ENCODE measurements at regions not wholly inside any gene's neighbourhood (a gene's known extent, or its start where the extent isn't known, plus 50 kb on each side); places are given as distances from the start of the nearest gene placed in this dataset.

DNA sequence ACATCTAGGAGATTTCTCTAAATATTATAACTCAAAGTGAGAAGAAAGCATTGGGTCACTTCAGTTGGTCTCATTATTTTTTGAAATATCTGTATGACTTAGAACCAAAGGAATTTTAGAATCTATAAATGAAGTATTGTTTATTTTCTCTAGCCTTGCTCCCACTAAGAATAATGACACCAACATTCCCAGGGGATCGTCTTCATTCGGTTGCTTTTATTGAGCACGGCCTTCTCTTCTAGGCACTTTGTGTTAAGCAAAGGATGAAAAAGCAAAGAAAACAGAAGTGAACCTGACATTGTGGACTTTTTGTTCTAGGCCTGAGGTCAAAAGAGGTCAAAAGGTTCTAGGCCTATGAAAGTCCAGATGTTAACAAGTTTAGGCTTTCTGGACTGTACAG lies 231.9 kb downstream of the GALR1 start:
- H3K9me3 ChIP-seq (ENCODE audit: control insufficient read depth, low read length, poor library complexity, severe bottlenecking), result no peaks in the 10 kb centered on the region
- H3K27me3 Mint-ChIP-seq, result peaks cover 28% of the 10 kb centered on the region
- DNase-seq (no peak), ATAC-seq (no peak)
- H3K4me3 Mint-ChIP-seq, result no peak overlapping the region
- peaks cover 2% of the 10 kb centered on the region for H3K4me1 Mint-ChIP-seq
- no peak overlapping the region for H3K27ac Mint-ChIP-seq
- H3K36me3 Mint-ChIP-seq (ENCODE audit: low read depth), result no peaks in the 10 kb centered on the region

DNA sequence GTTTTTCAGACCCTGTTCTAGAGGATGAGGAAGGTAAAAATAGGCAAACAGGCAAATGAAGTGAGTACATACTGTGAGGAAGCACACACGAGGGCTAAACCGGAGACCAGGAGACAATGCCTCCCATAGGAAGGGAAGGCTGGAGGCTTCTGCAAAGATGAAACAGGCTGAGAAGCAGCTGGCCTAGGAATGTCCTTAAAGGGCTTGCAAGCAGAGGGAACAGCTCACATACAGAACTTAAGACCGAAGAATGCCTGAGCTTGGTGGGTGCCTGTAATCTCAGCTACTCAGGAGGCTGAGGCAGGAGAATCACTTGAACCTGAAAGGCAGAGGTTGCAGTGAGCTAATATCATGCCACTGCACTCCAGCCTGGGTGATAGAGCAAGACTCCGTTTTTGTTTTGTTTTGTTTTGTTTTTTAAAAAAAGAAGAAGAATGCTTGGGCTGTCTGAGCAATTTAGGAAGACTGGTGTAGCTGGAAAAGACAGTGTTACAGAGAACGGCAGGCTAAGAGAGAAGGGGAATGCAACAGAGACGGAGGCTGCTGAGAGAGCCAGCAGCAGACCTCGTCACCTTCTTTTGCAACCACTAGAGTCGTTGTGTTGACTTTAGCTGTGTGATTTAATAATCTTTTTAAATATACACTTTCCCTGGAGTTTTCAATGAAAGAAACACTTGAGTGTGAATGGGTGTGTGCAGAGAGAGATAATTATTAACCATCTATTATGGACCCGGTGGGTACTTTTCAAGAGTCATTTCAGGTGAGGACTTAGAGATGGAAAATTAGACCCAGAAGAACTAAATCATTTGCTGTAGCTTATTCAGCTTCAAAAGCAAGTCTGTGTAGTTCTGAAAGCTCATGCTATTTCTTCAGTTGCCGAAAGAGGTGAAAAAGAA lies 232.8 kb downstream of the GALR1 start:
- no peak overlapping the region for H3K27ac Mint-ChIP-seq
- DNase-seq (no peak), ATAC-seq (no peak)
- H3K27me3 Mint-ChIP-seq, result peaks cover 28% of the 10 kb centered on the region
- H3K4me1 Mint-ChIP-seq, result peaks cover 2% of the 10 kb centered on the region
- H3K9me3 ChIP-seq (ENCODE audit: control insufficient read depth, low read length, poor library complexity, severe bottlenecking), result no peaks in the 10 kb centered on the region
- H3K36me3 Mint-ChIP-seq (ENCODE audit: low read depth), result no peaks in the 10 kb centered on the region
- H3K4me3 Mint-ChIP-seq, result no peak overlapping the region

- no peak for ATAC-seq
- H3K36me3 Mint-ChIP-seq (ENCODE audit: low read depth), result no peaks in the 10 kb centered on the region
- no peak overlapping the region for H3K4me3 Mint-ChIP-seq
These were observed 237.3 kb downstream of the GALR1 start for GRCh38 chr18:77486985-77487384.

GRCh38 chr18:77487951-77488740 lies 238.5 kb downstream of the GALR1 start:
- Mint-ChIP-seq H3K4me3 (no peak overlapping the region), H3K27ac (no peak overlapping the region), H3K4me1 (peaks cover 2% of the 10 kb centered on the region), H3K36me3 (ENCODE audit: low read depth) (no peaks in the 10 kb centered on the region), H3K27me3 (peaks cover 51% of the 10 kb centered on the region)
- ATAC-seq (no peak), DNase-seq (no peak)
- H3K9me3 ChIP-seq (ENCODE audit: control insufficient read depth, low read length, poor library complexity, severe bottlenecking), result no peaks in the 10 kb centered on the region

More at GRCh38 chr18:77486985-77487384, 237.3 kb downstream of the GALR1 start:
- H3K9me3 ChIP-seq (ENCODE audit: control insufficient read depth, low read length, poor library complexity, severe bottlenecking), result no peaks in the 10 kb centered on the region
- Mint-ChIP-seq H3K27me3 (peaks cover 47% of the 10 kb centered on the region), H3K27ac (no peak overlapping the region), H3K4me1 (peaks cover 5% of the 10 kb centered on the region)
- DNase-seq, result no peak

GRCh38 chr18:77495079-77495478 lies 245.4 kb downstream of the GALR1 start:
- Mint-ChIP-seq H3K27me3 (peaks cover 30% of the 10 kb centered on the region), H3K4me1 (no peaks in the 10 kb centered on the region), H3K27ac (no peak overlapping the region), H3K36me3 (ENCODE audit: low read depth) (no peaks in the 10 kb centered on the region), H3K4me3 (no peak overlapping the region)
- ATAC-seq, result no peak
- no peak for DNase-seq
- no peaks in the 10 kb centered on the region for H3K9me3 ChIP-seq (ENCODE audit: control insufficient read depth, low read length, poor library complexity, severe bottlenecking)

DNA sequence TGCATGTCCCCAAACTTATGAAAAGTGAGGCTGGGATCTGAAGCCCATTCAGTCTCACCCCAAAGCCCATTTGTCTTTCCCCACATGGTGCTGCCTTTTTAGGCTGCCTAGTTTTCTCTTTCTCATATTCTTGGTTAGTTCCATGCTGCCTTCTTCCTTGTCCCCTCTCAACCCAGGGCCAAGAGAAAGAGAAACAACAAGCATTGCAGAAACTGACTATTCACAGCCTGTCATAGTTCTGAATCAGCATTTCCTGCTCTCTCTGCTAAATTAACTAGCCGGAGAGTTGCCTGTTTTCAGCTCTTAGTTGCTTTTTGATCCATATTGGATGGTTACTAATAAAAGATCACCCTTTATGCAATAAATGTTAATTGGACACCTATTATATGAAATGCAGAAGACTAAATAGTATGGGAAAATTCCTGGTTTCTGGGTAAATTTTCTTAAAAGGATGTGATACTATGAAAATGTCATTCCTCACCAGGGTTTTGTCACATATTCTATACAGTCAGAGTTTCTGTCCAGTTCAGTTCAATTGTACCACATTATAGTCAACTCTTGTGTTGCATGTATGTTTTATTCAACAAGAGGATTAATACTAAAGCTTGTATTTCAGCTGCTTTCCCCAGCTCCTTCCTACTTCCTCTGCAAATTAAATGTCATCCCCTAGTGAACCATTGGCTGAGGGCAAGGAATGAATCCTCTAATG lies 246.5 kb downstream of the GALR1 start:
- H3K4me1 Mint-ChIP-seq, result no peaks in the 10 kb centered on the region
- peaks cover 28% of the 10 kb centered on the region for H3K27me3 Mint-ChIP-seq

DNA sequence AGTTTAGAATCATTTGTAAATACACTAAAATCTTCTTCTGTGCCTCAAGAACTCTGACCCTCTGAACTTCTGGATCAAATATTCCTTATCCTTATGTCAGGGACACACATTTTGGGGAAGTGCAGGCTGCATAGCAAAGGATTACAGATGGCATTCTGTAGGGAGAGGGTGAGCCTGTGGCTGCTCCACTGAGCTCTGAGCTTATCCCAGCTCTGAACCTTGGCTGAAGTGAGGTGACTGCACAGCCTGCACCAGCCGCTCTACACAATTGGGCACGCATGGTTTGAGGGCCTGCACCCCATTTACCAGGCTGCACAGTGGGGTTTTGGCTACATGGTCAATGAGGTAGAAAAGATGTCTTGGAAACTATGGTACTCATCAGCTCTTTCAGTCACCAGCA lies 251.6 kb downstream of the GALR1 start:
- H3K27ac Mint-ChIP-seq, result no peak overlapping the region
- DNase-seq (no peak), ATAC-seq (no peak)
- no peaks in the 10 kb centered on the region for H3K36me3 Mint-ChIP-seq (ENCODE audit: low read depth)
- H3K27me3 Mint-ChIP-seq, result peaks cover 4% of the 10 kb centered on the region
- H3K9me3 ChIP-seq (ENCODE audit: control insufficient read depth, low read length, poor library complexity, severe bottlenecking), result no peaks in the 10 kb centered on the region
- H3K4me1 Mint-ChIP-seq, result no peaks in the 10 kb centered on the region
- H3K4me3 Mint-ChIP-seq, result no peak overlapping the region

More for the DNA sequence above, 246.5 kb downstream of the GALR1 start:
- H3K9me3 ChIP-seq (ENCODE audit: control insufficient read depth, low read length, poor library complexity, severe bottlenecking), result no peaks in the 10 kb centered on the region
- H3K36me3 Mint-ChIP-seq (ENCODE audit: low read depth), result no peaks in the 10 kb centered on the region
- H3K4me3 Mint-ChIP-seq, result no peak overlapping the region
- no peak overlapping the region for H3K27ac Mint-ChIP-seq
- DNase-seq (no peak), ATAC-seq (no peak)

DNA sequence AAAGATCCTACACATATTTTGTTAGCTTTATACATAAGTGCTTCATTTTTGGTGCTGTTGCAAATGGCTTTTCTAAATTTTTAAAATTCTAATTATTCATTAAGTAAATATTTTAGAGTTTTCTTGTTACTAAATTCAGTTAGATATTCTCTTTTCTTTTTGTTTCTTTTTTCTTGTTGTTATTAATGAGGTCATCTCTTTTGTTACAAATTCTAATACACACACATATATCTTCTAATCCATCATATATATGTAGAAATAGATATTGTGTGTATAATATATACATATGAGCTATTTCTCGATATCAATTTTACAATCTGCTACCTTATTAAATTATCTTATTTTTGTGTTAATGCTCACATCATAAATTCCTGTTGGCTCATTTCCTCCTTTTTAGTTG lies 255.9 kb downstream of the GALR1 start:
- no peaks in the 10 kb centered on the region for H3K4me1 Mint-ChIP-seq
- DNase-seq (no peak), ATAC-seq (no peak)
- H3K27ac Mint-ChIP-seq, result no peak overlapping the region
- no peaks in the 10 kb centered on the region for H3K27me3 Mint-ChIP-seq
- peak overlapping the region; percentile 45 for H3K4me3 Mint-ChIP-seq
- no peaks in the 10 kb centered on the region for H3K9me3 ChIP-seq (ENCODE audit: control insufficient read depth, low read length, poor library complexity, severe bottlenecking)
- H3K36me3 Mint-ChIP-seq (ENCODE audit: low read depth), result no peaks in the 10 kb centered on the region

- no peaks in the 10 kb centered on the region for H3K27me3 Mint-ChIP-seq
- no peak for ATAC-seq
- no peak overlapping the region for H3K27ac Mint-ChIP-seq
- no peaks in the 10 kb centered on the region for H3K4me1 Mint-ChIP-seq
- no peaks in the 10 kb centered on the region for H3K36me3 Mint-ChIP-seq (ENCODE audit: low read depth)
- no peak for DNase-seq
- H3K4me3 Mint-ChIP-seq, result no peak overlapping the region
- H3K9me3 ChIP-seq (ENCODE audit: control insufficient read depth, low read length, poor library complexity, severe bottlenecking), result no peaks in the 10 kb centered on the region
These were observed 262.5 kb downstream of the GALR1 start for GRCh38 chr18:77512152-77512551.

DNA sequence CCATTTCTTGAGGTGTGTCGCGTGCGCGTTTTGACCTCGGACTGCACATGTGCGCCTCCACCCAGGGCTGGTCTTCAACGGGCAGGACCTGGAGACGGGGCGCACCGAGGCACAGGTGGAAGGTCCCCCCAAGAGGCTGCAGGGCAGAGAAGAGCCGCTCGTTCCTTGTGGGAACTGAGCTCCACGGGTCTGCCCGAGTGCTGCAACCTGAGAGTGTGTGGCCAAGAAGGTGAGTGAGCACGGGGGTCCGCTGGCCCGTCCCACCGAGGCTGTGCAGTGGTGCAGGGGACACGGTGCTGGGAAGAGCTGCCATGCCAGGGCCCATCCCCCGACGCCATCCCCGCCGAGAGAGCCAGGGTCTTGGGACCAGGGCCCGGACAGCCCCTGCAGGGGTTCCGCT lies 268.3 kb downstream of the GALR1 start:
- DNase-seq (no peak), ATAC-seq (no peak)
- Mint-ChIP-seq H3K36me3 (ENCODE audit: low read depth) (no peaks in the 10 kb centered on the region), H3K27me3 (no peaks in the 10 kb centered on the region), H3K4me3 (no peak overlapping the region), H3K4me1 (no peaks in the 10 kb centered on the region), H3K27ac (no peak overlapping the region)
- no peaks in the 10 kb centered on the region for H3K9me3 ChIP-seq (ENCODE audit: control insufficient read depth, low read length, poor library complexity, severe bottlenecking)

GRCh38 chr18:77520767-77521166 lies 271.1 kb downstream of the GALR1 start:
- no peaks in the 10 kb centered on the region for H3K4me1 Mint-ChIP-seq
- H3K27ac Mint-ChIP-seq, result no peak overlapping the region
- no peak for ATAC-seq
- no peaks in the 10 kb centered on the region for H3K9me3 ChIP-seq (ENCODE audit: control insufficient read depth, low read length, poor library complexity, severe bottlenecking)
- no peaks in the 10 kb centered on the region for H3K36me3 Mint-ChIP-seq (ENCODE audit: low read depth)
- no peak overlapping the region for H3K4me3 Mint-ChIP-seq
- no peaks in the 10 kb centered on the region for H3K27me3 Mint-ChIP-seq
- no peak for DNase-seq

GRCh38 chr18:77522051-77522675 lies 272.5 kb downstream of the GALR1 start:
- no peaks in the 10 kb centered on the region for H3K27me3 Mint-ChIP-seq
- no peaks in the 10 kb centered on the region for H3K36me3 Mint-ChIP-seq (ENCODE audit: low read depth)
- DNase-seq, result no peak
- H3K4me3 Mint-ChIP-seq, result no peak overlapping the region
- no peak for ATAC-seq
- no peaks in the 10 kb centered on the region for H3K4me1 Mint-ChIP-seq
- H3K27ac Mint-ChIP-seq, result no peak overlapping the region
- H3K9me3 ChIP-seq (ENCODE audit: control insufficient read depth, low read length, poor library complexity, severe bottlenecking), result no peaks in the 10 kb centered on the region

DNA sequence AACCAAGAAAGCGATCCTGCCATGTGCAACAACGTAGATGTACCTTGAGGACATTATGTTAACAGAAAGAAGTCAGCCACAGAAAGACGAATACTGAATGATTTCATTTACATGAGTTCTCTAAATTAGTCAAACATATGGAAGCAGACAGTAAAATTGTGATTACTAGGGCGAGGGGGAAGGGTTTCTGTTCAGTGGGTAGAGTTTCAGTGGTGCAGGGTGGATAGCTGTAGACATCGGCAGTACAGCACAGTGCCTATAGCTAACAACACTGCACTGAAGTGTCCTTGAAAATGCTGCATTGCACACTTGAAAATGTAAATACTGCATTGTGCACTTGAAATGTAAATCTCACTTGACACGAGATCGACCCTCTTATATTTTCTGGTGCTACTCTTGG lies 275.3 kb downstream of the GALR1 start:
- no peak for ATAC-seq
- H3K4me1 Mint-ChIP-seq, result no peaks in the 10 kb centered on the region

More for the DNA sequence above, 275.3 kb downstream of the GALR1 start:
- Mint-ChIP-seq H3K36me3 (ENCODE audit: low read depth) (no peaks in the 10 kb centered on the region), H3K4me3 (no peak overlapping the region), H3K27ac (no peak overlapping the region), H3K27me3 (no peaks in the 10 kb centered on the region)
- DNase-seq, result no peak
- no peaks in the 10 kb centered on the region for H3K9me3 ChIP-seq (ENCODE audit: control insufficient read depth, low read length, poor library complexity, severe bottlenecking)

Data from T-helper 17 cell (primary cell).